GF-D8 (cell line): ENCODE measurements at regions not wholly inside any gene's neighbourhood (a gene's known extent, or its start where the extent isn't known, plus 50 kb on each side); places are given as distances from the start of the nearest gene placed in this dataset.
"Not testable (repeated sequence)": the region's sequence is repeated elsewhere in the genome, so short reads cannot be mapped to it uniquely, and the experiment has no call there.

Source experiments
- DNase-seq: peaks from one replicate; lab custom pipeline; 2025; lab: John Stamatoyannopoulos, UW

DNA sequence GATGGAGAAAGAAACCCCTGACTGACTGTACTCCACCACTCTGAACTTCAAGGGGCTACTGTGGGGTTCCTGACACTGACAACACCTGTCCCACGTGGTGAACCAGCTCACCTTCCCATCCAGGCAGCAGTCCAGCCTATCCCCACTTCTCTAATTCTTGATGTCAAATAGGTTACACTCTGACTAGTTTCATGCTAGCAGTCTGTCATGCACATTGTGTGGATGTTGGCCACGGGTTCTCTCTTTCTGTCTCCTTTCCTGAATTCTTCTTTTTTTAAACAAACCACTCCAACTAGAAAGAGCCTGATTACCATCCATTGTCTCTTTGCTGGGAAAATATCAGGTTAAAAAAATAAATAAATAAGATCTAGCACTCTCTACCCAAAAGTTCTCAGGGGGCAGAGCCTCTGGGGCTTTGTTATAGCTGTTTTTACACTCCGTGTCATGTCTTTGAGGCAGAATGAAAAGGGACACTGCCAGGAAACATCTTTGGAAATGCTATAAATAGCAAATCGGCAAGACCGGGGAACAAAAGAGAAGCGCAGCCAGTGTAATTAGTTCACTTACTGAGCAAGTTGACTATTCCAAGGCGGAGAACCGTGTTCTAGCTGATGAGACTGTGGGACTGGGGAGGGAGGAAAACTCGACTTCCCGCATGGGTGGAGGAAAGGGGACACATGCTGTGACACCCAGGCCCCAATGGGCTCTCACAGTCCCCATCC lies 356.1 kb downstream of the OMA1 start:
- no peak for DNase-seq

DNA sequence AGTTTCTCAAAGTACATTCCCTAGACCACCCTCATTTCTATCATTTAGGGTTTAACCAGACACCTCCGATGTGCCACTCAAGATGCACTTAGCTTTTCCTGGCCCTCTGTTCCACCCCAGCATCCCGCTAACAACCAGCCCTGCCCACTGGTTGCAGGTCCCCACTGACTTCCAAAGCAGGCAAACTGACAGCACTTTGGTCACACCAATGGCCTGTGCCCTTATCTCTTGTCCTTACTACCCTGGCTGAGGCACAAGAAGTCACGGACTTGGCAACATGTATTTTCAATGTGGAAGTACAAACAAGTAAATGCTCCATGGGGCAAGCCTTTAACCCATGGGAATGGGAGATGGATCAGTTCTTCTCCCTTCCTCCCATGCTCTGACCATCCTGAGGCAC lies 357.1 kb downstream of the OMA1 start:
- no peak for DNase-seq

DNA sequence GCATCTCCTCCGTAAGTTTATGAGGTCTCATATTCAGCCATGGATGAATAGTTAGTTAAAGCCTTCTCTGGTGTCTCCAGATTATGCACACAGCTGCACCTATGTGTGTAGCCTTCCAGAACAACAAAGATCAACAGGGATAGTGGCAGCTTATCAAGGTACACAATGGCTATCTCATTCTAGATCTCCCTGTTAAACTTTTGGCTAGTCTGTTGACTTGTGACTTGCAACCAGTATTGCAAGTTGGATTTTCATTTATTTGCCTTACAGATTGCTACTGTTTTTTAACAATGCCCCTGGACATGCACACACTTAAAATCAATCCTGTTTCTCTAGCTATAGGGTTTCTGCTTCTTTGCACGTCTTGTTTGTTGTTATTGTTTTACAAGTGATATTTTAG lies 363.2 kb downstream of the OMA1 start:
- DNase-seq, result no peak

DNA sequence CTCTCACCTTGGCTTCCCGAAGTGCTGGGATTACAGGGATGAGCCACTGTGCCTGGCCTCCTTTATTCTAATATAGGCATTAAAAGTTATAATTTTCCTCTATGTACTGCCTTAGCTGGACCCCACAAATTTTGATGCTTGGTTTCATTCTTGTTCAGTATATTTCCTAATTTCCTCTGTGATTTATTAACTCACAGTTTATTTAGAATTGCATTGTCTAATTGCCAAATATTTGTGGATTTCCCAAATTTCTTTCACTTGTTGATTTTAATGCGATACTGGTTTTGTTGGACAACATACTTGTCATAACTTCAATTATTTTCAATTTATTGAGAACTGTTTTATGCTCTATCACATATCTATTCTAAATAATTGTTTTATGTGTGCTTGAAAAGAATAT lies 366.0 kb downstream of the OMA1 start:
- DNase-seq, result no peak

DNA sequence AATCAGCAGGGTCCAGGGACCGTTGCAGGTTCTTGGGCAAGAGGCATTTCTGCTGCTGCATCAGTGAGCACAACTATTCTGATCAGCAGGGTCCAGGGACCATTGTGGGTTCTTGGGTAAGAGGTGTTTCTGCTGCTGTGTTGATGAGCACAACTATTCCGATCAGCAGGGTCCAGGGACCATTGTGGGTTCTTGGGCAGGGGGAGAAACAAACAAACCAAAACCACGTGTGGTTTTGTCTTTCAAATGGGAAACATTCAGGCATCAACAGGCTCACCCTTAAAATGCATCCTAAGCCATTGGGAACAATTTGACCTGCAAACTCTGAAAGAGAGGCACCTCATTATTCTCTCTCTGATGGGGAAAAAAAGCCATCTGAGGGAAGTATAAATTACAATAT lies 377.4 kb downstream of the OMA1 start:
- DNase-seq, result not testable (repeated sequence)

DNA sequence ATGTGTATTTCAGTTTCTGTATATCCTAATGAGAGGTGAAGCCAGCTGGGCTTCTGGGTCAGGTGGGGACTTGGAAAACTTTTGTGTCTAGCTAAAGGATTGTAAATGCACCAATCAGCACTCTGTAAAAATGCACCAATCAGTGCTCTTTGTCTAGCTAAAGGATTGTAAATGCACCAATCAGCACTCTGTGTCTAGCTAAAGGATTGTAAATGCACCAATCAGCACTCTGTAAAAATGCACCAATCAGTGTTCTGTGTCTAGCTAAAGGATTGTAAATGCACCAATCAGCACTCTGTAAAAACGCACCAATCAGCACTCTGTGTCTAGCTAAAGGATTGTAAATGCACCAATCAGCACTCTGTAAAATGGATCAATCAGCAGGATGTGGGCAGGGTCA lies 379.4 kb downstream of the OMA1 start:
- not testable (repeated sequence) for DNase-seq

DNA sequence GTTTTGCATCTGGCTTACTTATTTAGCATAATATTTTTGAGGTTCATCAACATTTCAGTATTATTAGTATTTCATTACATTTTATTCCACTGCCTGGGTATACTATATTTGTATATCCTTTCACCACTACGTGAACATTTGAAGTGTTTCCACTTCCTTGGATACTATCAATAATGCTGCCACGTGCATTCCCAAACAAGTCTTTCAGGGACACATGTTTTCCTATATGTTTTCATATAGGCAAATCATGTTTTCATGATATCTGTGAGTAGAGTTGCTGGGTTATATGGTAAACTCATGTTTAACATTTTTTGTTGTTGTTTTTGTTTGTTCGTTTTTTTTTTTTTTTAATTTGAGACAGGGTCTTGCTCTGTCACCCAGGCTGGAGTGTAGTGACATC lies 380.1 kb downstream of the OMA1 start:
- no peak for DNase-seq

DNA sequence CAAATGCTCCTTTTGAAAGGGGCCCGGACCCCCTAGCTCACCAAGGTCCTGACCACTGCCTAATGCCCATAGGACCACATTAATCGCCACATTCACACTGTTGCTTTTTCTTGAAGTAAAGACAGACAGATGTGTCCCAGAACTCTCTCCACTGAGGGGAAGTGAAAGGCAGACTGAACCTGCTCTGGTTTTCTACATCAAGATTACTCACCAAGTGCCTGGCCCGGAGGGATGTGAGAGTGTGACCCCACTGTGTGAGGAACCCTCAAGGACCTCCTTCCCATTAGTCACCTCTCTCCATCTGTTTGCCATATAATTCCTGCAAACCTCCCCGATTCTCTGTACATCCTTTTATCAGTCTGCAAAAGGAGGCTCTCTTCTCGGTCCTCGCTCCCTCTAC lies 381.5 kb downstream of the OMA1 start:
- no peak for DNase-seq

DNA sequence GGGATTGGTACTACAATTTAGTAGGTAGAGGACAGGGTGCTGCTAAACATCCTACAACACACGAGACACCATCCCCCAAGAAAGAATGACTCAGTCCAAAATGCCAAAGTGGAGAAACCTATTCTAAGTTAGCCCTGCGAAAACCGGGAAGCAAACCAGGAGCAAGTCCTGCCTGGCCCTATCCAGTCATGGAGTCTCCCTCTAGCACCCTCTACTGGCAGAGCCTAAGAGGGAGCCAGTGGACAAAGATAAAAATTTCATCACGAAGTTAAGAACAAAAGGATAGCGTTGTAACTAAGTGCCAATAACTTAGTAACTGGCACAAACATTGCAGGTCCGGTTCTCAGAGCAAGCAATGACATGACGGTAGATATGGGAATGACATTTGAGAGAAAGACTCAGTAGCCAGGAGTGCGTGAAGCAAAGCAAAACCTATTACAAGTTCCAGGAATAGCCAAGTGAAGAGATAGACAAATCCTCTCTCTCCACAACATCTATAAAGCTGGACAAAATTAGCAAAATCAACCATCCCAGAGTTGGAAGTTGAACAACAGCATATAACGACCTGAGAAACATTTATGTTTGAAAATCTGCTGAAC lies 383.5 kb downstream of the OMA1 start:
- DNase-seq, result no peak

DNA sequence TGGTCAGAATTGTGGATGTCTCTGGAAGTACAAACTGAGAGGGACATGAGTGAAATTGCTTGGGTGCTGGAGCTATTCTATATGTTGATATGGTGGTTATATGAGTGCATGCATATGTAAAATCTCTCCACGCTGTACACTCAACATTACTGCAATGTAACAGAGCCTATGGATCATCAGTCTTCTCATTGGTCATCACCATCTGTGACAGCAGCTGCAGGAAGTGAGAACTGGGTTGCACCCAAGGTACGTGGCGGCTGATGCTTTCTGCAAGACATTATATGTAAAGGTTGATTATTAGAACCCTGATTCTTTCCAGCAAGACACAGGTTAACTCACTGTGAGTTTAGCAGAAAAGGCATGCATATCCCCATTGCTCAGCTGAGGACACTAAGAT lies 387.1 kb downstream of the OMA1 start:
- DNase-seq, result no peak

DNA sequence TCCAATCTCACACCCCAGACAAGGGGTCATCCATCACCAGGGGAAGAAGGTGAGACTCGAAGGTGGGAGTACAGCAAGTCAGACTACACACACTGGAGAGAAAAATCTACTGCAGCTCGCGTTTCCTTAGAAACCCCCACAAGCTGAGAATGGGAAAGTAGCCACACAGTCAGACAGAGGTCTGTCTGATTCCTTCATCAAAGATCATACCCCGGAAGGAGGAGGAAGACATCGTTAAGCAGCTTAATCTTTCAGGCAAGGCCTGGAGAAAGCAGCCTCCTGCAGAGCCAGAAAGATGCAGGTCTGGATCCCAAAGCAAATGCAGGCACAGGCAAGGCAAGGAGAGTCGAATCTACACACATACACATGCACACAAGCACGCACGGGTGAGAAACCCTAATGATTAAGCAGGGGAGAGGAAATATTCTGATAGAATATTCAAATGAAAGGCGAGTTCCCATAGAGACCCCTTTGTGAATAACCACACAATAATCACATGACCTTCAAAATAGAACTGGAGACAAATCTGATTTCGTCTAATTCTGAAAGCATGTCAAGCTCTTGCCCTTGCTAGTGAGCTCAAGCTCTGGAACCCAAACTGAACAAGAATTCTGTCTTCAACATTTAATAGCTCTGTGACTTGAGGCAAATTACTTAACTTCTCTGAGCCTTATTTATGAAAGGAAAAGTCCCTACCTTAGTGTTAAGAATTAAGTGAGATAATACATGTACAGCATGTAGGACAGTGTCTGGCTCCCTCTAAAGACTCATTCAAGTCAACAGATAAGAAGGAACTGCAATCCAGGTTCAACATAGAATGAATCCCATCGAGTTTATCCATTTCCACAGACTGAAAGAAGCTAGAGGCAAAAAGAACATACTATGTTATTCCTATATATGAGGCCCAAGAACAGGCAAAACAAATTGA lies 387.8 kb downstream of the OMA1 start:
- no peak for DNase-seq

DNA sequence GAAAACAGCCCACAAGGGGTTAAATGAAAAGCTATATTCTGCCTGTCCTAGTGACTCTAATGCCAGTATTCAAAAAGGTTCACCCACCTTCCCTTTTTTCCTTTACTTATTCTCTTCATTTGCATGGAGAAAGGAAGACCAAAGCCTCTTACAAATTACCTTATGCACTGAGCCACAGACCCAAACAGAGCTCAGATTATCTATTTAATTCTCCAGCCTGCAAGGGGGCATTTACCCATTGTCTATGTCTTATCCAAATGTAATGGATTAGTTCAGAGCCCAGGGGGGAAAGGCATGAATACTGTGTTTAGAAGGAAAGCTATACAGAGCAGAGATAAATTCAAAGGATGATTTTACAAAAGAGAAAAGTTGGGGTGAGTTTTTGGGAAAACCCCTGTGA lies 388.5 kb downstream of the OMA1 start:
- no peak for DNase-seq

DNA sequence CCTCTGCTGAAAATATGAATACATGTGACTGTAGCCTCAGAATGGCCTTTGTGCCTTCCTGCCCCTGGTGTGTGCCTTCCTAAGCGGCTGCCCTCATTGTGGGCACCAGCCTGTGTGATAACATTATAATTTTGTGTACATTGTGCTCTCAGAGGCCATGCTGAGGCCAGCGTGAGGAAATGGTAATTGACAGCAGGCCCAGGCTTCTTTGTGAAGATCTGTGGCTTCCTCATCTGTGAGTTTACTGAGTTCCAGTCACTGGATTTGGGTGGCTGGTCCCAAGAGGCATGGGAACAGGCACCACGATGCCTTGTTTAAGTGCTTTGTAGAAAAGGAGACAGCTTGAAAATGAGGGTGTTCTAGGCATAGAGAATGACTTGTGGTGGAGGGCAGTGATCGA lies 389.3 kb downstream of the OMA1 start:
- no peak for DNase-seq

DNA sequence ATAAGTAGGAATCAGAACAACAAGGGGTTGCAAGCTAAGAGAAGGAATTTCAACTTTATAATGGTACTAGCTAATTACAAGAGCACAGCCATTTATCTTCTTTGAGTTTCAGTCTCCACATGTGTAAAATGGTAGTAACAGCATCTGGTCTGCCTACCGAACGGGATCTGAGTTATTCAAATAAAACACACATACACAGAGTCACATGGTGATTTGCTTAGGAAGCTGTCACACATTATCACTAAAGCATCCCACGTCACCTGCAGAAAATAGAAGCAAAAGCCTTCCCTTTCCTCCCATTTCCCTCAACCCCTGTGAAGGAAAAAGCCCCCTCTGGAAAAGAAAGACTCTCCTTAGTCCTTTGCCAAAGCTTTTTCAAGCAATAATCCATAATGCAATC lies 389.7 kb downstream of the OMA1 start:
- DNase-seq, result no peak

DNA sequence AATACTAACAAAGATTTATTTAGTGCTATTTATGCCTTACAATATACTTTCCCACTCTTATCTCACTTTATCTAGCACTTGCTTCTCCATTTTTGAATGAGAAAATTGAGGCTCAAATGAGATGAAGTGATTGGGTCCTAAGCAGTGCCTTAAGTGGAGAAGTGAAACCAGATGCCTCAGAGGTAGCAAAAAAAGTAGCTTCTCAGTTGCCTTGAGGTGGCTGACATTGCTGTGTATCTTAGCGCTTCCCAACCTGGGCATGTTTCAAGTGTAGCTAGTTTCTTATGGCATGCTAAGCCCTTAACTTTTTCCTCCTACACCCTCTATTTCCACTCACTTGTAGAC lies 390.4 kb downstream of the OMA1 start:
- no peak for DNase-seq

DNA sequence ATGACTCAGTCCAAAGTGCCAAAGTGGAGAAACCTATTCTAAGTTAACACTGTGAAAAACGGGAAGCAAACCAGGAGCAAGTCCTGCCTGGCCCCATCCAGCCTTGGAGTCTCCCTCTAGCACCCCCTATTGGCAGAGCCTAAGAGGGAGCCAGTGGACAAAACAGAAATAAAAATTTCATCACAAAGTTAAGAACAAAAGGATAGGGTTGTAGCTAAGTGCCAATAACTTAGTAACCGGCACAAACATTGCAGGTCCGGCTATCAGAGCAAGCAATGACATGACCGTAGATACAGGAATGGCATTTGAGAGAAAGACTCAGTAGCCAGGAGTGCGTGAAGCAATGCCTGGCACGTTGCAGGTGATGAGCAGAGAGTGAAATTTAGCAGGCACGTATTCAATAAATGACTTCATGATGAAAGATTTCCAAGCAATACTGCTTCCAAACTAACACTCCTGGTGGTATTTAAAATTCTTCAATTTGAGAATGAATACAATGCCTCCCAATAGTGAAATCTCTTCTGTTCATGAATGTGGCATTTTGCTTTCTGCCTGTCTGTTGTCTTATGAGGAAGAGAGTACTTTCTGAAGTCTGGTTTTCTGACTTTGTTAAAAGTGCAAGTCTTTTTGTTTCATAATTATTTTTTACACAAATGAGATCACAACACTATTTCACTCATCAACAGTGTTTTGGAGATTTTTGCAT lies 391.0 kb downstream of the OMA1 start:
- DNase-seq, result no peak

DNA sequence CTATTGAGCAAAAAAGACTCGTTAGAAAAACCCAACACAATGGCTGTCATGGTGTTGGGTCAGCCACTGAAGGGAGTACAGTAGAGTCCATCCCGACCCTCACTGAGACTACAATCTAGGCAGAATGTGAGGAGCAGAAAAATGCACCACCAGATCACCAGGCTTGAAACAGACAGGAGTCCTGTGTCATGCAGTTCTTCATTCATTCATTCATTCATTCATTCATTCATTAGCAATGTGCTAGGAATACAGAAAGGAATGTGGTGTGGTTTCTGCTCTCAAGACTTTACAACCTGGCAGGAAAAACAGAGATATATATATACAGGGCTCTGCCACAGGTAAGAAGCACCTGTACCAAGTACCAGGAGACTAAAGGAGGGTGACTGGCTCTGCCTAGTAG lies 392.3 kb downstream of the OMA1 start:
- no peak for DNase-seq

DNA sequence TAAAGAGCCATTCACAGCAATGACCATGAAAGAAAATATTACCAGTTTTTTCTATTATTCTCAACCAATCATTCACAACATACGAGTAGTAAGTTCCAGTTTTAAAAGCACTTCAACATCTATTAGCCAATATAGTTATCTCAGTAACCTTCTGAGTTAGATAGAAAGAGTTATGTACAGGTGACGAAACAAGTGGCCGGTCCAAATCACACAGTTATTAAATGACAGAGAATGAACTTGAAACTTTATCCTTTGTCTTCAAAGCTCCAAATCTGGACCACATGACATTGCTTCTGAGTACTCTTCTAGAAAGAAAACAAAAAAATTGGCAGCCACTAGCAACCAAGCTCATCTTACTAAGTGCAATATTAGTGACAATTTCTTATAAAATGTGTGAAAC lies 393.8 kb downstream of the OMA1 start:
- DNase-seq, result no peak

DNA sequence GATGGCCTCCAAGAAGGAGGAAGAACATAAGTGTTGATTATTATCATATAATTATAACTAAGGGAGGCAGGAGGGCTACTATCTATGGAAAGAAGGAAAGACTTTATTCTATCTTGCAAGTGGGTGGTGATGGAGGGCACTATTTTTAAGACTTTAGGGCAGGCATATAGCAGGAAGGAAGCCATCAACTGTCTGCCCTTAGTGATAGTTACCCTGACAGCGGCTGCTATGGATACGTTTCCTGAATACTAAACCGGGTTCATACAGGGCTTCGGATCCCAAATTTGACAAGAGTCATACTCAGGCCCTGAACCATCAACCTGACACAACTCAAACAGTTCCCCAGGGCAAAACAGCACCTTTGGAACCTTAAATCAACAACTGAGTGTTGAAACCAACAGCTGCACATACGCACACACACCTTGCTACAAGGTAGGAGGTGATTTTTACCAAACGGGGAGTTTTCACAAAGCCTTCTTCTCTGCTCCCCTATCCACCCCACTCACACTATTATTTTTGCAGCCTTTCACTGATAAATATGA lies 397.2 kb downstream of the OMA1 start:
- no peak for DNase-seq

DNA sequence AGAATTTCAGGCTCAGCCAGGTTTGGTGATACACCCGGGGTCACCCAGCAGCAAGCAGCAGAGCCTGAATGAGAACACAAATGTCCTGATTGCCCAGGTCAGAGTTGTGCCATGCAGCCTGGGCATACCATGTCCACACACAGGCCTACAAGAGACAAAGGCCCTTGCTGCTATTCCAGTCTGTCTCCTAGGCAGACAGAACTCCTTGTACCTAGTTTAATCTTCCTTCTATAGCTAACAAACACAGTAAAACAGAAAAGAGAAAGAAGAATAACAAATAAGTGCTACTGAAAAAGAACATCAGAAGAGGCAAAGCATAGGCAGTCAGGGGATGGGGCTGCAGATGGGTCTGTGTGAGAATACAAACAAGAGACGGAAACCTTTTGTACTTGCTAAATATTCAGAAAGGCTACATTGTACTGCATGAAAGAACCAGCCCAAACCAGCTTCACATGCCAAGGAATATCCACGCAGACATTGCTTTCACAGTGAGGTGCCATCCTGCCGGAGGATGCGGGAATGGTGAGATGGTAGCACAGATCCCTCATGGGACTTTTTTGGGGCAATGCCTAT lies 401.7 kb downstream of the OMA1 start:
- no peak for DNase-seq

DNA sequence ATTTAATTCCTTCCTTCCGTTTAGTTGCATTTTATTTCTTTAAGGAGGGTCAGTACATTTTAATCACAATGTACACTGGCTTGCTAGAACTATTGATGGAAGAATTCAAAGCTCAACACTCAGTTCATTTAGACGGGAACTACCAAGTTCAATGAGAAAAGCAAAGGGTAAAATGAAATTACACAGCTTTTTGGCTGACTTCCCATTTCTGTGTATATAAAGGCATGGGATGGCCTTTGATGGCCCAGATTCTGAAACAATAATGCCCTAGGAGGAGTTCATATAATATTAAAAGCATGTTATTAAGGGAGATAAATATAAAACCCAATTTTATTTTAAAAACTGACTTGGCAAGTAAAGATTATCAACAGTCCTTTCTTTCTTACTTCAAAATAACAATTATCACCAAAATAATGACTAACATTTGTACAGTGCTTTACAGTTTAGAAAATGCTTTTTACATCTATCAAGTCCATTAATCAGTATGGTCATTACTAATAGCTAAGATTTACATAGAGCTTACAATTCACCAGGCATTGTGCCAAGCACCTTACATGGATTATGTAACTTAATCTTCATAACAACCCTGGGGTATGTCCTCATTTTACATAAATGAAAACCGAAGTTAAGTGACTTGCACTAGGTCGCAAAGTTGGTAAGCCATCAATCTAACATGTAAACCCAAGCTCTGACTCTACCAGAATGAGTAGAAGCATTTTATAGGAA lies 402.4 kb downstream of the OMA1 start:
- DNase-seq, result no peak
